ENCODE measurements at regions not wholly inside any gene's neighbourhood (a gene's known extent, or its start where the extent isn't known, plus 50 kb on each side); places are given as distances from the start of the nearest gene placed in this dataset.

DNA sequence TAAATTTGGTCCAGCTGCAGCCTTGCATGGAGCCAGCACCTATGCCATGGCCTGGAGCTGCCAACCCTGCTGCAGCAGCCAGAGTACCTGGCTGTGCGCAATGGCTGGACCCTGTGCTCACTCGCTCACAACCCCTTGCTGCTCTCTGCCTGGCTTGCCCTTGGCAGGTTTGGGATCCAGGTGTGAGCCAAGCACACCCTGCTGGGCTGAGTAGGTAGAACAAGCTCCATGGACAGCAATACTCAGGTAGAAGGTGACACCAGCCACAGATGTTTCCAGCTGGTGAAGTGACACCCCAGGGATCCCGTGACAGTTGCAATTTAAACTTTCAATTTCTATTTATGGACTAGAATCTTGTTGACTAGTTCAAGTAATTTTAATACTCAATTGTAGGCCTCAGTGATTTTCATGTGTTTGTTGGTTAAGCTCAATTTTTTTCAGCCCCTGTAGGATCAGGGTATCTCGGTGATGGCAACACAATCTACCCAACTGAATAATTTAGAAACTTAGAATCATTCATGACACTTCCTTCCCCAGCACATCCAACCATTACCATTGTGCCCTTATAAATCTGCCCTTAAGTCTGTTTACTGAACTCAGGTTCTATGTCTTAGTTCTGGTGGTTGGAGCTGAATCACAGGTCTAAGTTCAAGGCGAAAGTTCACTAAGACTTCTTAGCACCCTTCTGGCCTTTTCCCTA, 480.0 kb downstream of the PMP22 start:
- no peaks in the 10 kb centered on the region for H3K27me3 ChIP-seq
- peaks cover 0 to 2% (median 0%) of the 10 kb centered on the region in 3 donors for H3K4me1 ChIP-seq
- no peak for TF ChIP-seq POLR2A (IDR thresholded peaks at IDR 0.05)
- TF ChIP-seq, protein P1, sequence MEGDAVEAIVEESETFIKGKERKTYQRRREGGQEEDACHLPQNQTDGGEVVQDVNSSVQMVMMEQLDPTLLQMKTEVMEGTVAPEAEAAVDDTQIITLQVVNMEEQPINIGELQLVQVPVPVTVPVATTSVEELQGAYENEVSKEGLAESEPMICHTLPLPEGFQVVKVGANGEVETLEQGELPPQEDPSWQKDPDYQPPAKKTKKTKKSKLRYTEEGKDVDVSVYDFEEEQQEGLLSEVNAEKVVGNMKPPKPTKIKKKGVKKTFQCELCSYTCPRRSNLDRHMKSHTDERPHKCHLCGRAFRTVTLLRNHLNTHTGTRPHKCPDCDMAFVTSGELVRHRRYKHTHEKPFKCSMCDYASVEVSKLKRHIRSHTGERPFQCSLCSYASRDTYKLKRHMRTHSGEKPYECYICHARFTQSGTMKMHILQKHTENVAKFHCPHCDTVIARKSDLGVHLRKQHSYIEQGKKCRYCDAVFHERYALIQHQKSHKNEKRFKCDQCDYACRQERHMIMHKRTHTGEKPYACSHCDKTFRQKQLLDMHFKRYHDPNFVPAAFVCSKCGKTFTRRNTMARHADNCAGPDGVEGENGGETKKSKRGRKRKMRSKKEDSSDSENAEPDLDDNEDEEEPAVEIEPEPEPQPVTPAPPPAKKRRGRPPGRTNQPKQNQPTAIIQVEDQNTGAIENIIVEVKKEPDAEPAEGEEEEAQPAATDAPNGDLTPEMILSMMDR (IDR thresholded peaks at IDR 0.05), result peak in 4 of 6 experiments; percentile 29 to 61 (median 38)
- no peak overlapping the region for H3K4me3 ChIP-seq
- no peaks in the 10 kb centered on the region for H3K36me3 ChIP-seq
- WGBS, 2 donors, result 68 to 94% methylated on average over 3 to 4 of the region's 5 CpGs
- H3K9me3 ChIP-seq, result no peaks in the 10 kb centered on the region
- no peak for DNase-seq
- intact Hi-C loops (cut with DNase I), result no loop called here
- H3K27ac ChIP-seq, result no peak overlapping the region

DNA sequence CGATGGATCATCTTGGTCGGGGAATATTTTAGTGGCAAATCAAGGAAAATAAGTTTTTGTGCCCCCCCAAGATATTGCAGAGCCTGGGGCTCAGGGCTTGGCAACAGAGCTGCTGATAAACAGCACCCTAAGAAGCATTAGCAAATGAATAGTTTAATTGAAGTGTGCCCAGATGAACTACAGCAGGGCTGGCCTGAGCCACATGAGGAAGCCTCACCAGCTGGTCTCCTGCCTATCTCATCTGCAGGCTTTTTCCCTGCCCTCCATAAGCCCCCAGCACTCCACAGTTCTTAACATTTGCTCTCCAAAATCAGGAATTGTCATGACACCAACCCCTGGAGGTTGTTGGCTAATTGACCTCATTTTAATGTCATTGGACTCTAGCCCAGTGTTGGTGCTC, 480.2 kb downstream of the HS3ST3B1 start:
- no peaks in the 10 kb centered on the region for H3K36me3 ChIP-seq
- no peak for TF ChIP-seq POLR2A (IDR thresholded peaks at IDR 0.05)
- TF ChIP-seq, protein P1 (IDR thresholded peaks at IDR 0.05), result no peak
- peaks cover 0 to 33% (median 10%) of the 10 kb centered on the region in 3 donors for H3K4me1 ChIP-seq
- H3K27ac ChIP-seq, result no peak overlapping the region
- 76 to 95% methylated on average over 2 of the region's 2 CpGs for WGBS, 2 donors
- intact Hi-C loops (cut with DNase I), result no loop called here
- DNase-seq, result no peak
- no peak overlapping the region for H3K4me3 ChIP-seq
- no peaks in the 10 kb centered on the region for H3K27me3 ChIP-seq
- H3K9me3 ChIP-seq, result no peaks in the 10 kb centered on the region

DNA sequence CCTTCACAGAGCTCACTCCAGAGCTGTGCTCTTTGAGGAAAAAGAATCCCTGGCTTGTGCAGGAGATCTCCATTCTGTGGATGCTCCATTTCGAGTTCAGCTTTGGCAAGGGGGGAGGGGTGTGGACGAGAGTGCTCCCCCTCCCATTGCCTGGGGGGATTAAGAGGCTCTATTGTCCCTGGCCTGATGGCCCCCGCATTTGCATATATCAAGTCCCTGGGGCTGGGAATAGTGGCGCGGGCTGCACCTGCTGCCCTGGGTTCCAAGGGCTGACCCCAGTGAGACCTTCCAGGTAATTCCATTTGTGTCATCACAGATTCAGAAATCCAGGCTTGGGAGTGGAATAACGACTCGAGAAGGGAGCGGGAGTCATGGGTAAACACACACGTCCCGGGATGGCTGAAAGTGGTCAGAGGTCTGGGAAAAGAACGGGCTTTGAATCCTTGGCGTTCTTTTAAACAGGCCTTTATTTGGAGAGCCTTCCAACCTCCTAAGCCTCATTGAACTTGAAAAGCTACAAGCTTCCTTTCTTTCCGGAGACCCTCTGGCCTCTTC, 479.3 kb downstream of the HS3ST3B1 start:
- intact Hi-C loops (cut with DNase I), result no loop called here
- peak overlapping the region in 2 of 4 donors; percentile 12 to 53 for H3K27ac ChIP-seq
- no peak overlapping the region for H3K4me3 ChIP-seq
- 75% methylated on average over 10 to 12 of the region's 13 CpGs for WGBS, 2 donors
- no peaks in the 10 kb centered on the region for H3K36me3 ChIP-seq
- no peaks in the 10 kb centered on the region for H3K9me3 ChIP-seq
- no peaks in the 10 kb centered on the region for H3K27me3 ChIP-seq
- H3K4me1 ChIP-seq, result peaks cover 0 to 33% (median 10%) of the 10 kb centered on the region in 3 donors
- no peak for DNase-seq
- TF ChIP-seq, protein P1 (IDR thresholded peaks at IDR 0.05), result no peak
- no peak for TF ChIP-seq POLR2A (IDR thresholded peaks at IDR 0.05)

DNA sequence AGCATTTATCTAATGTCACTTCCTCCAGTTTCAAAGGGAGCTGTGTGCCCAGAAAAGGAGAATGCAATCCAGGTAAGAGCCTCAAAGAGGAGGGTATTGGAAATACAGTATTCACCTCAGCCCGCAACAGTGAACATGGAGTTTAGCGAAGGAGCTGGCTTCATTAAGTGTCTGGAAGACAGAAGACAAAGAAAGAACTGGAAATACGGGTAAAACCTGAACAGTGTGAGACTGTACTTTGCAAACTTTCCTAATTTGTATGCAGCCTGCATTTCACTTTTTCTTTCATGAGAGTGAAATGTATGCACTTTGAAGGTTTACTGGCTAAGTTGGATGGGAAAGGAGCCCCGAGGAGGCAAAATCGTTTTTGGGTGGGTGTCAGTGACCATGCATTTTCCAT, 478.4 kb downstream of the HS3ST3B1 start:
- no peak for TF ChIP-seq POLR2A (IDR thresholded peaks at IDR 0.05)
- no peak for DNase-seq
- 27 to 38% methylated on average over 5 of the region's 5 CpGs for WGBS, 2 donors
- H3K27me3 ChIP-seq, result no peaks in the 10 kb centered on the region
- H3K9me3 ChIP-seq, result no peaks in the 10 kb centered on the region
- peaks cover 0 to 33% (median 10%) of the 10 kb centered on the region in 3 donors for H3K4me1 ChIP-seq
- H3K27ac ChIP-seq, result peak overlapping the region in 3 of 4 donors; percentile 12 to 53 (median 17)
- no peaks in the 10 kb centered on the region for H3K36me3 ChIP-seq
- H3K4me3 ChIP-seq, result no peak overlapping the region
- intact Hi-C loops (cut with DNase I), result no loop called here

DNA sequence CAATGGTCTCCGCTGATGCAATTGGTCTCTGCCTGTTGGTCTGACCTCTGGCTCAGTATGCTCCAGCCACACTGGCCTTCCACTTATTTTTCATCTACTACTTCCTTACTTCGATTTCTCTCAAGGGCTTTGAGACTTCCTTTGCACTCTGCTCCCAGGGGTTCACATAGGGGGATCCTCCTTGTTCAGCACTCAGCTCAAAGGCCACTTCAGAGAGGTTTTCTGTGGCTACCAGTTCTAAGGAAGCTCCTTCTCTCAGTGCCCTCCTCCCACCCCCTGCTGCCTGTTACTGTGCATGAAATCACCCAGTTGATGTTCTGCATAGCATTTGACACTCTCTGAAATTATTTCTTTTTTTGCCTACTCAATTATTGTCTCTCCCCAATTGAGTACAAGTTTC, 476.4 kb downstream of the HS3ST3B1 start:
- Histone ChIP-seq H3K27me3 (no peaks in the 10 kb centered on the region), H3K9me3 (no peaks in the 10 kb centered on the region), H3K36me3 (no peaks in the 10 kb centered on the region), H3K4me1 (peaks cover 0 to 33% (median 10%) of the 10 kb centered on the region in 3 donors), H3K4me3 (no peak overlapping the region), H3K27ac (no peak overlapping the region)
- intact Hi-C loops (cut with DNase I), result no loop called here
- DNase-seq, result no peak
- TF ChIP-seq, protein P1 (IDR thresholded peaks at IDR 0.05), result no peak
- no peak for TF ChIP-seq POLR2A (IDR thresholded peaks at IDR 0.05)
- WGBS, 2 donors, result 47 to 85% methylated on average over 2 of the region's 2 CpGs
